K562 (cell line): ENCODE measurements at regions not wholly inside any gene's neighbourhood (a gene's known extent, or its start where the extent isn't known, plus 50 kb on each side); places are given as distances from the start of the nearest gene placed in this dataset.

ENCODE experiments used
- ATAC-seq: fragments of 200-7000 bp; cut with Tn5 transposase; 3 replicates; pipeline ENCODE4 v1.9.1; 2020; ENCODE audit warnings: moderate library complexity
- BruUV-seq: library from RNA; stranded (reverse); fragments of 400-500 nt; replicated peaks from 2 replicates; lab custom pipeline; 2021; lab: Mats Ljungman, UMichigan
- CTCF ChIA-PET: fragments of 300-600 bp; formaldehyde crosslinking; extraction: SDS; loops from one replicate; lab custom pipeline; 2021; ENCODE audit warnings: low intra/inter-chr PET ratio; lab: Yijun Ruan, JAX
- POLR2A ChIA-PET: fragments of 300-600, 350-650 bp; sonication (Branson Sonifier 250); formaldehyde crosslinking; extraction: SDS; loops from one replicate; lab custom pipeline; 2021; ENCODE audit warnings: antibody characterized with exemption, inconsistent platforms; lab: Yijun Ruan, JAX
- DNase-seq, 4 experiments: peaks; one replicate each; pipeline versions ENCODE4 v3.0.0 to v3.0.0-alpha.2; 2011 to 2018; ENCODE audit warnings: low spot score in 3 of 4, mixed read lengths in 3 of 4; ENCODE audit errors: extremely low read depth in 1 of 4
- FAIRE-seq: peaks from 2 replicates; lab custom pipeline; 2011; peaks lifted over from hg19 to GRCh38; lab: Jason Lieb, UNC
- H2AFZ ChIP-seq: 2 replicates; pipeline ENCODE4 v1.6.0; 2011; ENCODE audit warnings: low read depth, low read length, control low read depth, inconsistent platforms
- H3K27ac ChIP-seq: fragments of 200-600 bp; 3 replicates; pipeline ENCODE4 v1.8.0; 2011; ENCODE audit warnings: low read depth, mild to moderate bottlenecking, control low read depth, inconsistent platforms, low read length, moderate library complexity, mixed read lengths; ENCODE audit errors: extremely low read depth
- H3K27me3 ChIP-seq, 2 experiments: fragments of 300-600 bp in 1 of 2; 2 replicates in 1 of 2; 3 replicates in 1 of 2; pipeline versions ENCODE4 v1.6.0 to v1.8.0; 2011; ENCODE audit warnings: inconsistent platforms in 2 of 2, low read length in 2 of 2, mild to moderate bottlenecking in 1 of 2, mixed read lengths in 1 of 2, moderate library complexity in 1 of 2; ENCODE audit not compliant: control insufficient read depth in 2 of 2, insufficient read depth in 2 of 2
- H3K36me3 ChIP-seq: fragments of 300-600 bp; 3 replicates; pipeline ENCODE4 v1.8.0; 2011; ENCODE audit warnings: mild to moderate bottlenecking, low read length, inconsistent platforms; ENCODE audit not compliant: control insufficient read depth, insufficient read depth
- H3K4me1 ChIP-seq, 2 experiments: fragments of 200-600 bp in 1 of 2; replicated peaks in 1 of 2; 2 replicates in 1 of 2; 3 replicates in 1 of 2; pipeline versions ENCODE4 v1.5.1 to v1.8.0; 2011; ENCODE audit warnings: inconsistent platforms in 2 of 2, low read length in 2 of 2, mild to moderate bottlenecking in 1 of 2, mixed read lengths in 1 of 2, moderate library complexity in 1 of 2; ENCODE audit not compliant: control insufficient read depth in 2 of 2, insufficient read depth in 2 of 2
- H3K4me2 ChIP-seq: 2 replicates; pipeline ENCODE4 v1.6.1; 2011; ENCODE audit warnings: low read length, control low read depth, inconsistent platforms, mixed read lengths; ENCODE audit not compliant: insufficient read depth
- H3K4me3 ChIP-seq: fragments of 200-600 bp; sonication (generic), shearing (Covaris generic); 2 replicates; pipeline ENCODE4 v1.5.1; 2016; ENCODE audit warnings: control low read depth, inconsistent platforms
- H3K79me2 ChIP-seq: fragments of 200-600 bp; 3 replicates; pipeline ENCODE4 v1.8.0; 2011; ENCODE audit warnings: low read length, inconsistent platforms; ENCODE audit not compliant: control insufficient read depth, insufficient read depth
- H3K9ac ChIP-seq, 2 experiments: 2 replicates each; pipeline versions ENCODE4 v1.6.0 to v1.6.1; 2011; ENCODE audit warnings: low read depth in 2 of 2, low read length in 2 of 2, control low read depth in 1 of 2, inconsistent platforms in 1 of 2, mild to moderate bottlenecking in 1 of 2, mixed read lengths in 1 of 2; ENCODE audit not compliant: insufficient read depth in 1 of 2
- H3K9me1 ChIP-seq: one replicate; pipeline ENCODE4 v1.6.0; 2011; ENCODE audit warnings: inconsistent platforms, mild to moderate bottlenecking, low read length, moderate library complexity; ENCODE audit not compliant: control insufficient read depth, insufficient read depth
- H3K9me3 ChIP-seq: replicated peaks from 2 replicates; pipeline ENCODE4 v1.5.1; 2011; ENCODE audit warnings: low read depth, low read length, inconsistent platforms; ENCODE audit not compliant: control insufficient read depth, insufficient read depth
- H4K20me1 ChIP-seq: replicated peaks from 2 replicates; pipeline ENCODE4 v1.6.1; 2011; ENCODE audit warnings: low read length, inconsistent platforms, mixed read lengths; ENCODE audit not compliant: control insufficient read depth, insufficient read depth
- ARID4B ChIP-seq: sonication (generic); formaldehyde crosslinking; IDR thresholded peaks from 2 replicates; pipeline ENCODE4 v1.8.0; 2022; ENCODE audit warnings: mild to moderate bottlenecking, missing genetic modification reagents
- CBFA2T3 ChIP-seq: fragments of 450-650 bp; IDR thresholded peaks from 2 replicates; pipeline ENCODE4 v1.6.1; 2017
- CXXC5 ChIP-seq: fragments of 250-450 bp; sonication (Bioruptor Pico); IDR thresholded peaks from 2 replicates; pipeline ENCODE4 v1.8.0; 2022; ENCODE audit warnings: inconsistent platforms, mild to moderate bottlenecking, moderate library complexity
- DDX20 ChIP-seq: fragments of 450-650 bp; IDR thresholded peaks from 2 replicates; pipeline ENCODE4 v1.6.1; 2016; ENCODE audit warnings: missing genetic modification characterization, low read depth, mild to moderate bottlenecking, missing compliant biosample characterization, moderate library complexity
- ELF2 ChIP-seq: fragments of 250-450 bp; sonication (Bioruptor Pico); IDR thresholded peaks from 2 replicates; pipeline ENCODE4 v1.5.0; 2021; ENCODE audit warnings: mild to moderate bottlenecking
- HES1 ChIP-seq: fragments of 450-650 bp; IDR thresholded peaks from 2 replicates; pipeline ENCODE4 v1.6.1; 2016; ENCODE audit warnings: low read depth, mild to moderate bottlenecking, moderate library complexity
- HOMEZ ChIP-seq: fragments of 250-450 bp; sonication (Bioruptor Pico); IDR thresholded peaks from 2 replicates; pipeline ENCODE4 v1.4.0; 2020; ENCODE audit warnings: mild to moderate bottlenecking, moderate library complexity
- ILK ChIP-seq: fragments of 450-650 bp; IDR thresholded peaks from 2 replicates; pipeline ENCODE4 v1.6.1; 2016; ENCODE audit warnings: missing genetic modification characterization, low read depth, mild to moderate bottlenecking, missing compliant biosample characterization, moderate library complexity, borderline replicate concordance
- MAFF ChIP-seq: IDR thresholded peaks from 2 replicates; pipeline ENCODE4 v1.6.1; 2012; ENCODE audit warnings: low read length, improper control_type of control experiment
- MAFK ChIP-seq: IDR thresholded peaks from 2 replicates; pipeline ENCODE4 v1.6.1; 2011; ENCODE audit warnings: low read length, improper control_type of control experiment
- PHB ChIP-seq: fragments of 250-450 bp; sonication (Bioruptor Pico); IDR thresholded peaks from 2 replicates; pipeline ENCODE4 v1.5.0; 2021
- SIRT6 ChIP-seq: IDR thresholded peaks from one replicate; pipeline ENCODE4 v1.6.1; 2012; ENCODE audit warnings: low read depth, mild to moderate bottlenecking, control low read depth, inconsistent platforms, low read length, moderate library complexity
- SMAD2 ChIP-seq: fragments of 150-350 bp; IDR thresholded peaks from 2 replicates; pipeline ENCODE4 v1.6.1; 2014; ENCODE audit warnings: low read depth, mild to moderate bottlenecking, low read length
- SP2 ChIP-seq: IDR thresholded peaks from 2 replicates; pipeline ENCODE4 v1.6.1; 2011; ENCODE audit warnings: mild to moderate bottlenecking, low read depth, low read length, moderate library complexity; ENCODE audit not compliant: poor library complexity, severe bottlenecking; ENCODE audit errors: extremely low read depth
- TRIM28 ChIP-seq: fragments of 450-650 bp; IDR thresholded peaks from 2 replicates; pipeline ENCODE4 v1.6.1; 2017
- ZNF444 ChIP-seq: fragments of 250-450 bp; sonication (Bioruptor Pico); IDR thresholded peaks from 2 replicates; pipeline ENCODE4 v1.4.0; 2020; ENCODE audit warnings: mild to moderate bottlenecking, moderate library complexity
- ZNF551 ChIP-seq: fragments of 250-450 bp; sonication (Bioruptor Pico); IDR thresholded peaks from 2 replicates; pipeline ENCODE4 v1.5.0; 2021; ENCODE audit warnings: mild to moderate bottlenecking, moderate library complexity
- ZZZ3 ChIP-seq: fragments of 450-650 bp; IDR thresholded peaks from 2 replicates; pipeline ENCODE4 v1.6.1; 2016; ENCODE audit warnings: antibody characterized with exemption, mild to moderate bottlenecking, moderate library complexity
- WGBS: fragments of 100-300 bp; shearing (Covaris generic); methylation state at CpG from one replicate; pipeline ENCODE4 v1.1.6; 2016; ENCODE audit warnings: low coverage, mixed read lengths; ENCODE audit not compliant: insufficient coverage; ENCODE audit errors: missing lambda C conversion rate; 5-methylcytosine and 5-hydroxymethylcytosine counted together
- in situ Hi-C: fragments of 300-500 bp; cut with MboI; formaldehyde crosslinking; loops from 4 replicates; pipeline ENCODE4 v1.15.0; 2018; ENCODE audit warnings: inconsistent platforms, mixed read lengths
- intact Hi-C: fragments of 100-400 bp; cut with micrococcal nuclease; formaldehyde crosslinking; loops from 2 replicates; pipeline ENCODE4 v1.14.2; 2022

GRCh38 chr6:105892577-105893262, 193.4 kb upstream of the PRDM1 start:
- DNase-seq (peak; percentile 17 to 68 (median 35)), FAIRE-seq (peak; percentile 82), ATAC-seq (peak; percentile 72)
- Histone ChIP-seq H3K36me3 (no peaks in the 10 kb centered on the region), H3K9me1 (no peaks in the 10 kb centered on the region), H3K4me2 (0 out of 2 replicates have a peak overlapping the region, but pooled peaks have one; percentile 2), H3K79me2 (no peaks in the 10 kb centered on the region), H3K4me1 (peaks cover 4 to 14% of the 10 kb centered on the region in 2 experiments), H3K9ac (no peak overlapping the region), H3K9me3 (no peaks in the 10 kb centered on the region), H3K27me3 (no peaks in the 10 kb centered on the region), H2AFZ (no peak overlapping the region), H3K27ac (no peak overlapping the region), H3K4me3 (no peak overlapping the region), H4K20me1 (no peaks in the 10 kb centered on the region)
- ChIA-PET CTCF (interaction anchor here (0.6 kb wide), 1 partner anchor 298 kb away, joined by 4 read pairs; no protein-coding TSS in a partner anchor), POLR2A (interaction anchor here (0.6 kb wide), 1 partner anchor 200 kb away, joined by 4 read pairs; no protein-coding TSS in a partner anchor)
- in situ Hi-C loops (no loop called here), intact Hi-C loops (no loop called here)
- BruUV-seq, result no TSS peak
- WGBS, result 13% methylated on average over 3 of the region's 3 CpGs
- no peak for TF ChIP-seq ZNF444
- TF ChIP-seq ZZZ3, result no peak
- 0 out of 2 replicates have a peak, but pooled peaks have one; percentile 48 for TF ChIP-seq TRIM28
- peak; percentile 95 for TF ChIP-seq MAFF
- TF ChIP-seq PHB (CRISPR knock-in tag), result no peak
- peak; percentile 95 for TF ChIP-seq MAFK
- no peak for TF ChIP-seq HOMEZ (CRISPR knock-in tag)
- TF ChIP-seq SIRT6, result no peak
- TF ChIP-seq DDX20 (tag), result no peak
- no peak for TF ChIP-seq ILK (tag)
- no peak for TF ChIP-seq HES1
- no peak for TF ChIP-seq ELF2 (CRISPR knock-in tag)
- TF ChIP-seq CBFA2T3, result peak; percentile 35; the same call in 1 of the 2 replicates
- no peak for TF ChIP-seq CXXC5
- no peak for TF ChIP-seq ARID4B
- TF ChIP-seq SP2, result no peak
- TF ChIP-seq ZNF551 (CRISPR knock-in tag), result no peak
- TF ChIP-seq SMAD2, result no peak
